WERI-Rb-1 (cell line): ENCODE measurements at regions not wholly inside any gene's neighbourhood (a gene's known extent, or its start where the extent isn't known, plus 50 kb on each side); places are given as distances from the start of the nearest gene placed in this dataset.
A peak's percentile ranks its signal among the peaks of the same experiment; 100 is the strongest.

Experiments used
- DNase-seq: peaks from one replicate; pipeline ENCODE4 v3.0.0-alpha.2; 2020
- H3K27ac ChIP-seq: fragments of 250-450 bp; sonication (Bioruptor Pico); 2 replicates; pipeline ENCODE4 v1.5.1; 2020; ENCODE audit warnings: mild to moderate bottlenecking, moderate library complexity
- H3K27me3 ChIP-seq: fragments of 250-450 bp; sonication (Bioruptor Pico); 2 replicates; pipeline ENCODE4 v1.5.1; 2021; ENCODE audit warnings: mild to moderate bottlenecking, low read depth, moderate library complexity; ENCODE audit not compliant: insufficient read depth, severe bottlenecking
- H3K36me3 ChIP-seq: fragments of 250-450 bp; sonication (Bioruptor Pico); 2 replicates; pipeline ENCODE4 v1.5.1; 2020; ENCODE audit warnings: mild to moderate bottlenecking, moderate library complexity
- H3K4me3 ChIP-seq: 2 replicates; pipeline ENCODE4 v1.5.1; 2011; ENCODE audit warnings: low read depth, mild to moderate bottlenecking, control low read depth, low read length
- H3K9me3 ChIP-seq: fragments of 250-450 bp; sonication (Bioruptor Pico); 2 replicates; pipeline ENCODE4 v1.5.1; 2021; ENCODE audit warnings: mild to moderate bottlenecking, moderate library complexity; ENCODE audit not compliant: severe bottlenecking
- TF ChIP-seq, protein P1 (sequence below): IDR thresholded peaks from 2 replicates; pipeline ENCODE4 v1.5.1; 2011; ENCODE audit warnings: low read depth, mild to moderate bottlenecking, control low read depth, inconsistent platforms, low read length

DNA sequence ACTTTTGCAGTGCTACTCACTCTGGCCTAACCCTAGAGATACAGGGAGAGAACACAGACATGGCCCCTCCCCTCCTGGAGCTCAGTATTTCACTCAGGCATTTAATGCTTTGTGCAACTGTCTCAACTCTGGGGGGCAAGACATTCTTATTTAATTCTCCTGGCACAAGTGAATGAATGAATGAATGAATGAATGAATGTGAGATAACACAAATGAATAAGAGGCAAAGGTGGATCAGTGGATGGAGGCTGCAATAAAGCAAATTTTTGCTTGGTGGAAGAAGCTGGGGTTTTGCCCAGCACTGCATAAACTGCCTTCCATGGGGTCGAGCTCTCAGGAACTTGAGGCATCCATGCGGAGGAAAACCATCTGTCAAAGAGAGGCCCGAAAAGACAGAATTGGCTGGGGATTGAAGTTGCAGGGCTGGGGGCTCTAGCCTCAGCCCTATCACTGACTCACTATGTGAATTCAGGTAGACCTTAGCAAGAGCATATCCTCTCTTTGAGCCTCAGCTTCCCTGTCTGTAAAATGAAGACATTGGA is 441.4 kb upstream of the ZMIZ1 start:
- no peaks in the 10 kb centered on the region for H3K36me3 ChIP-seq
- DNase-seq = peak; percentile 64
- H3K4me3 ChIP-seq = no peak overlapping the region
- peak overlapping the region; percentile 78 for H3K27ac ChIP-seq
- H3K9me3 ChIP-seq = no peaks in the 10 kb centered on the region
- no peaks in the 10 kb centered on the region for H3K27me3 ChIP-seq
- TF ChIP-seq, protein P1, sequence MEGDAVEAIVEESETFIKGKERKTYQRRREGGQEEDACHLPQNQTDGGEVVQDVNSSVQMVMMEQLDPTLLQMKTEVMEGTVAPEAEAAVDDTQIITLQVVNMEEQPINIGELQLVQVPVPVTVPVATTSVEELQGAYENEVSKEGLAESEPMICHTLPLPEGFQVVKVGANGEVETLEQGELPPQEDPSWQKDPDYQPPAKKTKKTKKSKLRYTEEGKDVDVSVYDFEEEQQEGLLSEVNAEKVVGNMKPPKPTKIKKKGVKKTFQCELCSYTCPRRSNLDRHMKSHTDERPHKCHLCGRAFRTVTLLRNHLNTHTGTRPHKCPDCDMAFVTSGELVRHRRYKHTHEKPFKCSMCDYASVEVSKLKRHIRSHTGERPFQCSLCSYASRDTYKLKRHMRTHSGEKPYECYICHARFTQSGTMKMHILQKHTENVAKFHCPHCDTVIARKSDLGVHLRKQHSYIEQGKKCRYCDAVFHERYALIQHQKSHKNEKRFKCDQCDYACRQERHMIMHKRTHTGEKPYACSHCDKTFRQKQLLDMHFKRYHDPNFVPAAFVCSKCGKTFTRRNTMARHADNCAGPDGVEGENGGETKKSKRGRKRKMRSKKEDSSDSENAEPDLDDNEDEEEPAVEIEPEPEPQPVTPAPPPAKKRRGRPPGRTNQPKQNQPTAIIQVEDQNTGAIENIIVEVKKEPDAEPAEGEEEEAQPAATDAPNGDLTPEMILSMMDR = no peak

DNA sequence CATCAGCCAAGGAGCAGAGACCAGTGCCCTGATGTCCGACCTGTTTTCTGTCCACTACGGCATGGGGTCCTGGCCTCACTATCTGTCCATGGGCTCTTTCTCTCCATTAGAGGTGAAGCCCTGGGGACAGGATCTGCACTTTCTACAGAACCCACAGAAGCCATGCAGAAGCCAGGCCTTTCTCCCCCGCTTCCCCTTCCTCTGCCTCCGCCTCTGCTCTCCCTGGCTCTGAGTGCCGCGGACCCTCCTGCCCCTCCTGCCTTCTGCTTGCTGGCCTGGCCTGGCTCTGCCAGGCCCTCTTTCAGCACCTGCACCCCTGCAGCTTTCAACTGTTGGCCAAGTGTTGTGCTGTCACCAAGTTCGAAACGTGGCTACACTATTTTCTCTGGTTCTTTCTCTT is 439.8 kb upstream of the ZMIZ1 start:
- no peak for DNase-seq
- Histone ChIP-seq H3K4me3 (no peak overlapping the region), H3K36me3 (no peaks in the 10 kb centered on the region), H3K9me3 (no peaks in the 10 kb centered on the region), H3K27ac (no peak overlapping the region), H3K27me3 (no peaks in the 10 kb centered on the region)
- TF ChIP-seq, protein P1 = no peak

DNA sequence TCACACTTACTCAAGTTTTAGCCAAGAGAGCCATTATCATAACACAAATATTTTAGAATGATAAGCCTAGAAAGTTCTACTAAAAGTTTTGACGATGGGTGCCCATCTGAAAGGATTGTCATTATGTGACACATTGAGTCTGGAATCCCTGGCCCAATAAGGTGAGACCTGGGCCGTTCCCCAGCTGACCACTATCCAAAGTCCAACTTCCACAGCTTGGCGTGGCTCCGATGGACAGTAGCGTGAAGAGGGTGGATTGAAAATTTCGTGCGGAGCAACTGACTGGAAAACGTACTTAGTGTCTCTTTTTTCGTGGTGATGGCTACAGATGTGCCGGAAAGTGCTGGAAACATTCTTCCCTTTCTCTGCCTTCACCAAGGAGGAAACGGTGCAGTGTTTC is 439.0 kb upstream of the ZMIZ1 start:
- Histone ChIP-seq H3K36me3 (no peaks in the 10 kb centered on the region), H3K27ac (no peak overlapping the region), H3K27me3 (no peaks in the 10 kb centered on the region), H3K9me3 (no peaks in the 10 kb centered on the region), H3K4me3 (no peak overlapping the region)
- DNase-seq = no peak
- TF ChIP-seq, protein P1 = no peak

DNA sequence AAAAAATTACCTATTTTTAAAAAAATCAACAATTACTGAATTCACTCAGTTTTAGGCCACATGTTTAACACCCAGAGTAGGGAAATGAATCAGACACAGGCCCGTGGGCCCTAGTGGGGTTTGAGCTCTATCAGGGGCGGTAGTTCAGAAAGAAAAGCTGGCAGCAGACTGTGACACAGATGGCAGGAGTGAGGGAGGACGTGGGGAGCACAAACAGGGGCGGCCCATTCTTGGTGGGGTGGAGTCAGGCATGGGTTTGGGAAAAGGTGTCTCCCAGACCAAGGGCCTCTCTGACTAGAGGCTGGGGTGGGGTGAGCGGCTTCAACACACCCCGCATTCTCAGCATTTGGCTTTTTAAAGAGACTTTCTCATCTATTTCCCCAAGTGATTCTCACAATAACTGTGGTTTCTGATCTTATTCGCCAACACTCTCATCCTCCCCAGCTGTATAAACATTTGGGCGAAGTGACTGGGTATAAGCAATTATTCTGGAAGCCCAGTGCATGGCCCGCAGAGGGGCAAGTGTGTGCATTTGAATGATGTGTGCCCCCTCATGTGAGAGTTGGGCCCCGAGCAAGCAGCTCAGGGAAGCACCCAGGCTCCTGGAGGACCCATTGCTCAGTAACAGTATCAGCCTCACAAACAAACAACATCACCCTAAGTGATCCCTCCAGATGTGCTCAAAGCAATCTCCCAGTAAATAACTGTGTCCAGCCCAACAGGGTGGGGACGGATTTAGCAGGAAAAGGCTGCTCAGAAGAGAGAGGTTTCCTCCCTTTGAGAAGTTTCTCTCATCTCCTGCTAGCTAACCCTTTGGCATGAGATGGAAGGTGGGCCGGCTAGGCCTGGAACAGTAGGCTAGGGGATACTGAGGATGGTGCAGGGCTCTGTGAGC is 437.6 kb upstream of the ZMIZ1 start:
- no peak overlapping the region for H3K4me3 ChIP-seq
- TF ChIP-seq, protein P1 = no peak
- no peaks in the 10 kb centered on the region for H3K36me3 ChIP-seq
- DNase-seq = no peak
- no peak overlapping the region for H3K27ac ChIP-seq
- no peaks in the 10 kb centered on the region for H3K27me3 ChIP-seq
- no peaks in the 10 kb centered on the region for H3K9me3 ChIP-seq

DNA sequence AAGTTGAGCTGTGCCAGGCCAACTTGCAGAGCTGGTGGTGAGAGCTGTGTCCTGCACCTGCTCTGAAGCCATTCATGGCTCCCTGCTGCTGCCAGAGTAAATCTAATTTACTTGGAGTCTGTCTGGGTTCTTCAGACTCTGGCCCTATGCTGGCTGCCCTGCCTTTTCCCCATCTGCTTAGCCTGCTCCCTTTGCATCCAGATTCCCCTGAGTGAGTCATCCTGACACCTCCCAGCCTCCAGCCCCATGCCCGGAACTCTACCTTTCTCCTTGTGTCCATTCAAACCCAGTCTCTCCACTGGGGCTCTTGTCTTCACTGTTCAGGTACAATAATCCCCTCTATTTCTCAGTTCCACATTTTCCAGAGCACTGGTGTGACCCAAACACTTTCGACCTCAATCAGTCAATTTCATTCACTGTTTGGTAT is 434.4 kb upstream of the ZMIZ1 start:
- H3K27me3 ChIP-seq = no peaks in the 10 kb centered on the region
- no peaks in the 10 kb centered on the region for H3K36me3 ChIP-seq
- TF ChIP-seq, protein P1 = no peak
- no peak overlapping the region for H3K27ac ChIP-seq
- H3K4me3 ChIP-seq = no peak overlapping the region
- no peaks in the 10 kb centered on the region for H3K9me3 ChIP-seq
- no peak for DNase-seq
